Breast epithelium (tissue), 4 donors: ENCODE measurements at regions not wholly inside any gene's neighbourhood (a gene's known extent, or its start where the extent isn't known, plus 50 kb on each side); places are given as distances from the start of the nearest gene placed in this dataset.

Experiments used
- DNase-seq, 2 donors: peaks; one replicate each; pipeline ENCODE4 v3.0.0-alpha.2; 2019; ENCODE audit warnings: low spot score in 2 of 2
- H3K27ac ChIP-seq, 2 donors: fragments of 200-600 bp; sonication (generic) in 1 of 2; one replicate each; pipeline ENCODE4 v1.5.1; 2016 to 2019; ENCODE audit warnings: mild to moderate bottlenecking in 1 of 2
- H3K27me3 ChIP-seq, 2 donors: fragments of 200-600 bp; sonication (generic) in 1 of 2; one replicate each; pipeline versions ENCODE4 v1.5.1 to v1.6.0; 2017 to 2019; ENCODE audit warnings: control low read depth in 1 of 2, mild to moderate bottlenecking in 1 of 2
- H3K36me3 ChIP-seq: fragments of 200-600 bp; one replicate; pipeline ENCODE4 v1.5.1; 2019
- H3K4me1 ChIP-seq, 2 donors: fragments of 200-600 bp; sonication (generic); one replicate each; pipeline ENCODE4 v1.5.1; 2016 to 2019; ENCODE audit warnings: control low read depth in 1 of 2
- H3K4me3 ChIP-seq, 3 donors: fragments of 200-600 bp; sonication (generic); 1 replicate in 2 of 3; 2 replicates in 1 of 3; pipeline ENCODE4 v1.5.1; 2016 to 2019; ENCODE audit warnings: mild to moderate bottlenecking in 3 of 3, moderate library complexity in 2 of 3
- H3K9me3 ChIP-seq, 2 donors: fragments of 200-600 bp; sonication (generic) in 1 of 2; one replicate each; pipeline ENCODE4 v1.5.1; 2016 to 2019; ENCODE audit warnings: control low read depth in 1 of 2
- POLR2A ChIP-seq: fragments of 450-650 bp; IDR thresholded peaks from one replicate; pipeline ENCODE4 v1.6.1; 2016; ENCODE audit warnings: antibody characterized with exemption, mild to moderate bottlenecking, moderate library complexity
- POLR2AphosphoS5 ChIP-seq, 3 donors: sonication (generic); formaldehyde crosslinking; IDR thresholded peaks; one replicate each; pipeline ENCODE4 v1.6.1; 2017; ENCODE audit warnings: antibody characterized with exemption in 3 of 3
- intact Hi-C: fragments of 100-400 bp; cut with DNase I; formaldehyde crosslinking; loops from one replicate; pipeline ENCODE4 v1.15.1; 2023; ENCODE audit warnings: low total_unique reads
- TF ChIP-seq, protein P1 (sequence below), 3 donors: fragments of 450-650 bp; IDR thresholded peaks; one replicate each; pipeline ENCODE4 v1.5.1; 2016 to 2017; ENCODE audit warnings: antibody characterized with exemption in 3 of 3, mild to moderate bottlenecking in 3 of 3, moderate library complexity in 3 of 3

DNA sequence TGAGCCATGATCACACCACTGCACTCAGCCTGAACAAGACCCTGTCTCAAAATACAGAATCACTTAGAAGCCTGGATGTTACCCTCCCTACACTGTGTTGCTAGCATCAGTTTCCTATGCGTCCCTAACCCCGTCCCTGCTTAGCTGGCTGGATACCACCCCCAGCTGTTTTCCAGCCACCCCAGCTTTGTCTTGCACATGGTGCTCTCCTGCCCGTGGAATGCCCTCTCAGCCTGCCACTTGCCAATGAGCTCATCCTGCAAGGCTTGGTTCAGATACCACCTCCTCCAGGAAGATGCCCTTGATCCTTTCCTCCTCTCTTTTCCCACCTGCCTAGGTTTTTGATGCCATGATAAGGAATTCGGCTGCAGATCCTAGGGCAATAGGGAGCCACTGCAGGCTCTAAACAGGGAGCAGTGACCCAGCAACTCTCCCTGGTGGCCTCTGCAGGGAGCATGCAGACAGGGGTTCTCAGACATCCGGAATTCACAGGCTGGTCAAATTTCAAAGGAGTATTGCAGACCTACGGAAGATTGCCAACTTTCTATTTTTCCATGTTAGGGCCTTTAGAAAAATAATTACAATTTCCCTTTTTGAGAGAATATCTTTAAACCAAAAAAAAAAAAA is 52.7 kb upstream of the WNT7B start:
- H3K36me3 ChIP-seq = no peaks in the 10 kb centered on the region
- TF ChIP-seq POLR2AphosphoS5 (IDR thresholded peaks at IDR 0.05) (no peak), POLR2A (no peak)
- TF ChIP-seq, protein P1, sequence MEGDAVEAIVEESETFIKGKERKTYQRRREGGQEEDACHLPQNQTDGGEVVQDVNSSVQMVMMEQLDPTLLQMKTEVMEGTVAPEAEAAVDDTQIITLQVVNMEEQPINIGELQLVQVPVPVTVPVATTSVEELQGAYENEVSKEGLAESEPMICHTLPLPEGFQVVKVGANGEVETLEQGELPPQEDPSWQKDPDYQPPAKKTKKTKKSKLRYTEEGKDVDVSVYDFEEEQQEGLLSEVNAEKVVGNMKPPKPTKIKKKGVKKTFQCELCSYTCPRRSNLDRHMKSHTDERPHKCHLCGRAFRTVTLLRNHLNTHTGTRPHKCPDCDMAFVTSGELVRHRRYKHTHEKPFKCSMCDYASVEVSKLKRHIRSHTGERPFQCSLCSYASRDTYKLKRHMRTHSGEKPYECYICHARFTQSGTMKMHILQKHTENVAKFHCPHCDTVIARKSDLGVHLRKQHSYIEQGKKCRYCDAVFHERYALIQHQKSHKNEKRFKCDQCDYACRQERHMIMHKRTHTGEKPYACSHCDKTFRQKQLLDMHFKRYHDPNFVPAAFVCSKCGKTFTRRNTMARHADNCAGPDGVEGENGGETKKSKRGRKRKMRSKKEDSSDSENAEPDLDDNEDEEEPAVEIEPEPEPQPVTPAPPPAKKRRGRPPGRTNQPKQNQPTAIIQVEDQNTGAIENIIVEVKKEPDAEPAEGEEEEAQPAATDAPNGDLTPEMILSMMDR (IDR thresholded peaks at IDR 0.05) = no peak
- H3K4me1 ChIP-seq = peaks cover 0 to 8% of the 10 kb centered on the region in 2 donors
- no peaks in the 10 kb centered on the region for H3K9me3 ChIP-seq
- no peaks in the 10 kb centered on the region for H3K27me3 ChIP-seq
- intact Hi-C loops = no loop called here
- H3K27ac ChIP-seq = no peak overlapping the region
- DNase-seq = no peak
- no peak overlapping the region for H3K4me3 ChIP-seq

DNA sequence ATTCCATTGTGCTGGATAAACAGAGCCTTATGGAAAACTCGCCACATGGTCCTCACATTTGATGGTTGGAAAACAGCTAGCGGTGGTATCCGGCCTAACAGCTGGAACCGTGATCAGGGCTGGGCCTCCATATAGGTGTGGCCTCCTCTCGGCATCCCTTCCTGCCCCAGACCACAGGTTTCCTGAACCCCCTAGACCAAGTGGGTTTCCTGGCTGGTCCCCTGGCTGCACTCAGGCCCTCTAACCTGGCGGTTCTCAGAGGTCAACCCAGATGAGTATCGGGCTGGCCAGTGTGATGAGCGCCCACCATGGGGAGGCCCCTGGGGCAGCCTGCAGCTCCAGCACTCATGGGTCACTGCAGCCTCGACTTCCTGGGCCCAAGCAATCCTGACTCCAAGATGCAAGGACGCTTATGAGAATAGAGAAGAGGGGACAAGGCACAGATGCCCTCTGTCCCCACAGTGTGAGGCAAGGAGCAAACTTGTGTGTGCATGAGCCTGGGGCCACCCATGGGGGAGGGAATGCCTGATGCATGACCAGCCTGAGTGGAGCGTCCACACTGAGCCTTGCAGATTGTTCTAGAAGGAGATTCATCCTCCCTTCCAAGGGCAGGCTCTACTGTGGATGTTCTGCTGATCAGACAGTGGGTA is 53.4 kb upstream of the WNT7B start:
- Histone ChIP-seq H3K4me3 (no peak overlapping the region), H3K27ac (no peak overlapping the region), H3K4me1 (peaks cover 0 to 8% of the 10 kb centered on the region in 2 donors), H3K36me3 (no peaks in the 10 kb centered on the region), H3K27me3 (no peaks in the 10 kb centered on the region), H3K9me3 (no peaks in the 10 kb centered on the region)
- intact Hi-C loops = no loop called here
- TF ChIP-seq, protein P1 (IDR thresholded peaks at IDR 0.05) = no peak
- no peak for TF ChIP-seq POLR2AphosphoS5 (IDR thresholded peaks at IDR 0.05)
- no peak for TF ChIP-seq POLR2A
- DNase-seq = no peak

DNA sequence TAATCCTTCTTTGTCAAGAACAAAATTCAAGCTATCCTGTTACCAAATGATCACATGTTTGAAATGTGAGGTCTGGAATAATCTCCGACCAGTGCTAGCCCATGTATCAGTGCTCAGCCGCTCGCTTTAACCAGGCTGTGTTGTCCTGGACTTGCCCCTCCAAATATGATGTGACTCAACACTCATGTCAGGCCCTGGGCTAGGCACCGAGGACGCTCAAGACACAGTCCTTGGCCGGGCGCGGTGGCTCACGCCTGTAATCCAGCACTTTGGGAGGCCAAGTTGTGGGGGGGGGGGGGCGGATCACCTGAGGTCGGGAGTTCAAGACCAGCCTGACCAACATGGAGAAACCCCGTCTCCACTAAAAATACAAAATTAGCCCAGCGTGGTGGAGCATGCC is 54.1 kb upstream of the WNT7B start:
- intact Hi-C loops = no loop called here
- Histone ChIP-seq H3K27ac (no peak overlapping the region), H3K36me3 (no peaks in the 10 kb centered on the region), H3K9me3 (no peaks in the 10 kb centered on the region), H3K4me1 (peaks cover 0 to 8% of the 10 kb centered on the region in 2 donors), H3K4me3 (no peak overlapping the region), H3K27me3 (no peaks in the 10 kb centered on the region)
- TF ChIP-seq POLR2AphosphoS5 (IDR thresholded peaks at IDR 0.05) (no peak), POLR2A (no peak)
- TF ChIP-seq, protein P1 (IDR thresholded peaks at IDR 0.05) = no peak
- DNase-seq = no peak

- DNase-seq = no peak
- H3K27ac ChIP-seq = no peak overlapping the region
- H3K36me3 ChIP-seq = no peaks in the 10 kb centered on the region
- H3K27me3 ChIP-seq = no peaks in the 10 kb centered on the region
- H3K4me1 ChIP-seq = peaks cover 0 to 7% of the 10 kb centered on the region in 2 donors
- TF ChIP-seq POLR2AphosphoS5 (IDR thresholded peaks at IDR 0.05) (no peak), POLR2A (no peak)
- TF ChIP-seq, protein P1 (IDR thresholded peaks at IDR 0.05) = no peak
- no peak overlapping the region for H3K4me3 ChIP-seq
- H3K9me3 ChIP-seq = no peaks in the 10 kb centered on the region
- intact Hi-C loops = no loop called here
Observed at GRCh38 chr22:46031557-46031956, 54.6 kb upstream of the WNT7B start.
